GM12873 (cell line): ENCODE measurements at regions not wholly inside any gene's neighbourhood (a gene's known extent, or its start where the extent isn't known, plus 50 kb on each side); places are given as distances from the start of the nearest gene placed in this dataset.

Experiments used
- TF ChIP-seq, protein P1 (sequence below): IDR thresholded peaks from 2 replicates; pipeline ENCODE4 v1.5.1; 2012; ENCODE audit warnings: low read depth, mild to moderate bottlenecking, moderate library complexity, low read length, control low read depth; ENCODE audit not compliant: insufficient read depth; ENCODE audit errors: missing control alignments

DNA sequence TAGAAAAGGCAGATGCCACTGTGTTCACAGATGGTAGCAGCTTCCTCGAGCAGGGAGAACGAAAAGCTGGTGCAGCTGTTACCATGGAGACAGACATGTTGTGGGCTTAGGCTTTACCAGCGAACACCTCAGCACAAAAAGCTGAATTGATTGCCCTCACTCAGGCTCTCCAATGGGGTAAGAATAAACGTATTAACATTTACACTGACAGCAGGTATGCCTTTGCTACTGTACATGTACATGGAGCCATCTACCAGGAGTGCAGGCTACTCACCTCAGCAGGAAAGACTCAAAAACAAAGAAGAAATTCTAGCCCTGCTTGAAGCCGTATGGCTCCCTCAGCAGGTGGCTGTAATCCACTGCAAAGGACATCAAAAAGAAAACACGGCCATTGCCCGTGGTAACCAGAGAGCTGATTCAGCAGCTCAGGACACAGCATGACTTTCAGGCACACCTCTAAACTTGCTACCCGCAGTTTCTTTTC is 197.7 kb downstream of the ZNF737 start:
- TF ChIP-seq, protein P1, sequence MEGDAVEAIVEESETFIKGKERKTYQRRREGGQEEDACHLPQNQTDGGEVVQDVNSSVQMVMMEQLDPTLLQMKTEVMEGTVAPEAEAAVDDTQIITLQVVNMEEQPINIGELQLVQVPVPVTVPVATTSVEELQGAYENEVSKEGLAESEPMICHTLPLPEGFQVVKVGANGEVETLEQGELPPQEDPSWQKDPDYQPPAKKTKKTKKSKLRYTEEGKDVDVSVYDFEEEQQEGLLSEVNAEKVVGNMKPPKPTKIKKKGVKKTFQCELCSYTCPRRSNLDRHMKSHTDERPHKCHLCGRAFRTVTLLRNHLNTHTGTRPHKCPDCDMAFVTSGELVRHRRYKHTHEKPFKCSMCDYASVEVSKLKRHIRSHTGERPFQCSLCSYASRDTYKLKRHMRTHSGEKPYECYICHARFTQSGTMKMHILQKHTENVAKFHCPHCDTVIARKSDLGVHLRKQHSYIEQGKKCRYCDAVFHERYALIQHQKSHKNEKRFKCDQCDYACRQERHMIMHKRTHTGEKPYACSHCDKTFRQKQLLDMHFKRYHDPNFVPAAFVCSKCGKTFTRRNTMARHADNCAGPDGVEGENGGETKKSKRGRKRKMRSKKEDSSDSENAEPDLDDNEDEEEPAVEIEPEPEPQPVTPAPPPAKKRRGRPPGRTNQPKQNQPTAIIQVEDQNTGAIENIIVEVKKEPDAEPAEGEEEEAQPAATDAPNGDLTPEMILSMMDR, result no peak

DNA sequence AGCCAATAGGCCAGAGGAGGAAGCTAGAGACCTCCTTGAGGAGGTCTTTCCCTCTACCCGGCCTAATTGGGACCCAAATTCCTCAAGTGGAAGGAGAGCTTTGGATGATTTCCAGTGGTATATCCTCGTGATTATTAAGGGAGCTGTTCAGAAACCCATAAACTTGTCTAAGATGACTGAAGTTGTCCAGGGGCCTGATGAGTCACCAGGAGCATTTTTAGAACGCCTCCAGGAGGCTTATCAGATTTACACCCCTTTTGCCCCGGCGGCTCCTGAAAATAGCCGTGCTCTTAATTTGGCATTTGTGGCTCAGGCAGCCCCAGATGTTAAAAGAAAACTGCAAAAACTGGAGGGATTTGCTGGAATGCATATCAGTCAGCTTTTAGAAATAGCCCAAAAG is 198.1 kb downstream of the ZNF486 start:
- TF ChIP-seq, protein P1, result no peak

DNA sequence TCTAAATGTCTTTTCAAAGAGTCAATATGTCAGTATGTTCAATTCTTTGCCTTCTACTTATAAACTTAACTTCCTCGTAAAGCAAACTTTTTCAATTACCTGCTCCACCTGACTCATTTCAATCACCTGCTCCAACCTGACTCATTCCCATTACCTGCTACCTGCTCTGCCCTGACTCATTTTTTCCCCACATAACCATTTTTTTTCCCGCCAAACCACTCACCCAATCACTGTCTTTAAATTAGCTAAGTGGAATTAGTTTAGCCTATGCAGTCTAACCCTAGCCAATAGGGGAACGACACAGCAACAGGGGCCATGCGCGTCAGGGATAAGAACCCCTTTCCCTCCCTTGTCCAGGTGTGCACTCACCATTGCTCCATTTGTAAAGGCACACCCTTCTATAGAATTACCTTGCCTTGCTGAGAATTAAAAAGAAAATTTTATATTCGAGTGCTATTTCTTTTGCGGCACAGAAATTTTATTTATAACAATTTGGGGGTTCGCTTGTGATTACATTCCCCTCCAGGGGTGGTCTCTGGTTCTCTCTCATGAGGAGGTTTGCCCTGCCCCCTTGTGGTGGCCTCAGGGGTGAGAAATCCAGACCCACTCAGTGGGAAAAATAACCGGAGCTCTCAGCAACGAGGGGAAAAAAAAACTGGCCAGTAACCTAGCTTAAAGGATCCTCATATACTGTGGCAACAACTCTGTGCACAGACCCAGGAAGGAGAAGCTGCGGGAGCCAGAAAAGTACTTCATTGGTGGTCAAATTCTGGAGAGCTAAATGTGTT is 193.1 kb downstream of the ZNF486 start:
- TF ChIP-seq, protein P1, result no peak

DNA sequence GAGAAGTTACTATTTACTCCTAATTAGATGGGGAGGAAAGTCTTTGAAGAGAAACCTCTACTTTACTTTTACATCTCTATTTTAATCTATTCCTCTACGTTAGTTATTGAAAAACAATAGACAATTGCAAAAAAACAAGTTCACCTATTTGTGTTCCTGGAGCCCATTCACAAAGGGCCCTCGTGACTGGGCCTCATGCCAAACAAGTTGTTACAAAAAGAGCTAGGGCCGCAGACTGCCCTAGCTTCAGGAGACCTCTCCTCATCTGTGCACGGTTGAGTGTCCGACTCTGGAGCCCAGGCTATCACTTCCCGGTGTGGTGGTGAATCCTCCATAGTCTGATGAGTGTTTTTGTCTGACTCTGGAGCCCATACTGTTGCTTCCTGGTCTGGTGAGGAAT is 190.9 kb downstream of the ZNF486 start:
- TF ChIP-seq, protein P1, result no peak

DNA sequence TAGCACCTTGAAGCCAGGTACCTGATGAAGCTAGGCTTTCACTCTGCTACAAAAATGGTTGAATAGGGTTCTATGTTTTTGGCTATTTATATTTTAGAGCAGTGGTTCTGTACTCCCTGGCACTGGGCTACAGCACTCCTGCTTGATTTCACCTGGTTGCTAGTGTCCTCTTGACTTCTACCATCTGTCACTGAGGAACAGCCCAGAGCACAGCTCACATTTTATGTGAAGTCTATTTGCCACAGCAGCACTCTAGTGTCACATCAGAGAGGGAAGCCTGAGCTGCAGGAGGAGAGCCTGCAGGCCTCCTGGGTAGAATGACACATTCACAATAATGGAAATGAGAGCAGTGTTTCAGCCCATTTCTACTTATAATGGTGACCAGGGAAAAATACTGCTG is 184.2 kb downstream of the ZNF486 start:
- TF ChIP-seq, protein P1, result no peak

DNA sequence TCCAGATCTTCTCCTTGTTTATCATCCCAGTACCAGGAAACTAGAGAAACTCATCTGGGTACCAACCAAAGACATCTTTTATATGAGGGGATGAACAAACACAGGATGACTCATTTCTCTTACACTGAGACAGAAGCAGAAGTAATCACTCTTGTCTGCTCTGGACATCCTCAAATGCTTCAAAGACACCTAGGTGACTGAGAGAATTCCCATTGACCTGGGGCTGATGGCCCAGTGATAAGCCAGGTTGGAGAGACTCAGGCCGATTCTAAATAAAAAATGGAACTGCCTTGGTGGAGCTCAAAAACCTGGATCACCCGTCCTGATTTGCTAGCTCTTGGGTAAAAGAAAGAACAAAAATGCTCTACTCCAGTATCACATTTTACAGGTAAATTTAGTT is 182.2 kb downstream of the ZNF486 start:
- TF ChIP-seq, protein P1, result no peak

DNA sequence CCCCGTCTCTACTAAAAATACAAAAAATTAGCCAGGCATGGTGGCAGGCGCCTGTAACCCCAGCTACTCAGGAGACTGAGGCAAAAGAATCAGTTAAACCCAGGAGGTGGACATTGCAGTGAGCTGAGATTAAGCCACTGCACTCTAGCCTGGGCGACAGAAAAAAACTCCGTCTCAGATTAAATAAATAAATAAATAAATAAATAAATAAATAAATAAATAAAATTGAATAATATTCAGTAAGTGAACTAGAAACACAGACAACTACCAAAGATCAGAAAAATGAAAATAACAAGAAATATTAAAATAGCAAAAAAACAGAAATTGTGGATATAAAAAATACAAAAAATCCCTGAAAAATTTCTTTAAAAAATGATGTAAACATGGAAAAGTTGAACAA is 172.4 kb downstream of the ZNF486 start:
- TF ChIP-seq, protein P1, result no peak
